Spleen (tissue), 11 donors: ENCODE measurements at regions not wholly inside any gene's neighbourhood (a gene's known extent, or its start where the extent isn't known, plus 50 kb on each side); places are given as distances from the start of the nearest gene placed in this dataset.

Experiments
- DNase-seq: peaks from one replicate; pipeline ENCODE4 v3.0.0-alpha.2; 2020
- H3K27ac ChIP-seq, 8 donors: fragments of 200-600 bp; sonication (generic) in 7 of 8; 1 replicate in 4 of 8; 2 replicates in 4 of 8; pipeline versions ENCODE4 v1.5.0 to v1.8.0; 2016 to 2021; ENCODE audit warnings: inconsistent platforms in 4 of 8, mild to moderate bottlenecking in 4 of 8, moderate library complexity in 1 of 8
- H3K27me3 ChIP-seq, 7 donors: fragments of 200-600 bp; sonication (generic) in 6 of 7; replicated peaks in 1 of 7; 1 replicate in 4 of 7; 2 replicates in 3 of 7; pipeline versions ENCODE4 v1.5.0 to v1.8.0; 2016 to 2021; ENCODE audit warnings: inconsistent platforms in 3 of 7, mild to moderate bottlenecking in 1 of 7
- H3K36me3 ChIP-seq, 6 donors: fragments of 200-600 bp; sonication (generic) in 5 of 6; 1 replicate in 4 of 6; 2 replicates in 2 of 6; pipeline versions ENCODE4 v1.5.0 to v1.8.0; 2016 to 2021; ENCODE audit warnings: inconsistent platforms in 2 of 6
- H3K4me1 ChIP-seq, 6 donors: fragments of 200-600 bp; sonication (generic) in 5 of 6; 1 replicate in 3 of 6; 2 replicates in 3 of 6; pipeline versions ENCODE4 v1.5.0 to v1.8.0; 2016 to 2021; ENCODE audit warnings: inconsistent platforms in 3 of 6
- H3K4me3 ChIP-seq, 8 donors: fragments of 200-600 bp; sonication (generic) in 7 of 8; 1 replicate in 4 of 8; 2 replicates in 4 of 8; pipeline versions ENCODE4 v1.5.0 to v1.8.0; 2016 to 2021; ENCODE audit warnings: inconsistent platforms in 4 of 8, mild to moderate bottlenecking in 4 of 8, moderate library complexity in 2 of 8
- H3K9me3 ChIP-seq, 8 donors: fragments of 200-600 bp; sonication (generic) in 7 of 8; 1 replicate in 4 of 8; 2 replicates in 4 of 8; pipeline versions ENCODE4 v1.5.0 to v1.8.0; 2016 to 2021; ENCODE audit warnings: inconsistent platforms in 4 of 8
- CTCF ChIP-seq, 11 experiments: fragments of 200-600 bp in 7 of 11; fragments of 450-650 bp in 4 of 11; sonication (generic) in 4 of 11; IDR thresholded peaks in 8 of 11; conservative IDR thresholded peaks in 3 of 11; 1 replicate in 7 of 11; 2 replicates in 4 of 11; pipeline versions ENCODE4 v1.4.0 to v1.8.0; 2016 to 2021; ENCODE audit warnings: antibody characterized with exemption in 11 of 11, inconsistent platforms in 4 of 11, mild to moderate bottlenecking in 1 of 11
- POLR2A ChIP-seq, 3 donors: fragments of 450-650 bp; IDR thresholded peaks; one replicate each; pipeline ENCODE4 v1.5.1; 2017; ENCODE audit warnings: antibody characterized with exemption in 3 of 3, mild to moderate bottlenecking in 1 of 3
- POLR2AphosphoS5 ChIP-seq, 3 donors: sonication (generic); formaldehyde crosslinking; IDR thresholded peaks; one replicate each; pipeline ENCODE4 v1.5.1; 2017; ENCODE audit warnings: antibody characterized with exemption in 3 of 3
- WGBS, 5 donors: extraction: QIAGEN DNeasy Blood & Tissue Kit in 3 of 5; methylation state at CpG; one replicate each; pipeline versions ENCODE4 v1.1.5 to v1.1.7; 2013 to 2018; 5-methylcytosine and 5-hydroxymethylcytosine counted together
- intact Hi-C: fragments of 100-400 bp; cut with DNase I; formaldehyde crosslinking; loops from one replicate; pipeline ENCODE4 v1.15.0; 2023; ENCODE audit warnings: low total_unique reads
- donor health status: healthy with polysubstance abuse.
- donor health status: DM: no; HTN: no; CAD: no; lungs with moderate emphysema.
- donor health status: DM: no; HTN: no; CAD: no.
- donor health status: Bipolar disorder and iron deficiency.
- donor health status: healthy.
- donor health status: DM: no; HTN: no; CAD: no.
- donor health status: DM: yes; HTN: yes; CAD: no.

DNA sequence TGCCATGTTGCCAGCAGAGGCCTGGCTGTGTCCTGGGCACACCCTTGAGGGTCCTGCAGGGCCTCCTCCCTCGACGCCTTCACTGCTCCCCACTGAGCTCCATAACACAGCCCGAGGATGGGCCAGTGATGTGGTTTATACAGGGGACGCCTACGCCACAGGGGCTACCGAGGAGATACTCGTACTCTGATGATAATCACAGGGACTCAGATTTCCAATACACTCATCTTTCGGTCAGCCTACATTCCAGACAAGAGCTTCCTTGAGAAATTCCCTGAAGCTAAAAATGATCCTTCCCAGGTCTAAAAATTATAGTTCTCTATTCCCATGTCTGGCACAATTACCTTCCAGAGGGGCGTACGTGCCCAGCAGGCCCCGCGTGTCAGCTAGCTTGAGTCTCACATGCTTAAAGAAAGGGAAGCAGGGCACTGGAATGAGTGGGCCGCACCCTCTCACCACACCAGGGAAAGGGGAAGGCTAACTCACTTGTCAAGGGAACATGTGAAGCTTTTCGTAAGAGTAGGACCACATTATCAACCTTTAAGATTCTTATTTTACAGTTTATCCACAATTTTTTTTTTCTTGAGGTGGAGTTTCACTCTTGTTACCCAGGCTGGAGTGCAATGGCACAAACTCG lies 159.5 kb upstream of the NDUFV2 start:
- H3K27me3 ChIP-seq = peaks cover 0 to 4% (median 0%) of the 10 kb centered on the region in 7 donors
- no peak for DNase-seq
- H3K4me3 ChIP-seq = no peak overlapping the region
- WGBS, 5 donors = 76 to 95% (median 93%) methylated on average over 14 to 15 of the region's 15 CpGs
- H3K9me3 ChIP-seq = peaks cover 0 to 6% (median 0%) of the 10 kb centered on the region in 8 donors
- TF ChIP-seq CTCF (IDR thresholded peaks at IDR 0.05 in 8 of 11, conservative IDR thresholded peaks at IDR 0.05 in 3 of 11) = no peak
- TF ChIP-seq POLR2AphosphoS5 (IDR thresholded peaks at IDR 0.05) = no peak
- TF ChIP-seq POLR2A (IDR thresholded peaks at IDR 0.05) = no peak
- H3K4me1 ChIP-seq = peaks cover 0 to 12% (median 7%) of the 10 kb centered on the region in 6 donors
- H3K27ac ChIP-seq = no peak overlapping the region
- no peaks in the 10 kb centered on the region for H3K36me3 ChIP-seq
- intact Hi-C loops = no loop called here

- 79 to 88% (median 81%) methylated on average over 11 of the region's 11 CpGs for WGBS, 5 donors
- peaks cover 0 to 12% (median 7%) of the 10 kb centered on the region in 6 donors for H3K4me1 ChIP-seq
- peaks cover 0 to 6% (median 0%) of the 10 kb centered on the region in 8 donors for H3K9me3 ChIP-seq
- no peak for TF ChIP-seq POLR2A (IDR thresholded peaks at IDR 0.05)
- TF ChIP-seq CTCF (IDR thresholded peaks at IDR 0.05 in 8 of 11, conservative IDR thresholded peaks at IDR 0.05 in 3 of 11) = no peak
- no peak for TF ChIP-seq POLR2AphosphoS5 (IDR thresholded peaks at IDR 0.05)
- no peak overlapping the region for H3K4me3 ChIP-seq
- no peaks in the 10 kb centered on the region for H3K36me3 ChIP-seq
- intact Hi-C loops = no loop called here
- no peak for DNase-seq
- H3K27me3 ChIP-seq = peaks cover 0 to 4% (median 0%) of the 10 kb centered on the region in 7 donors
- no peak overlapping the region for H3K27ac ChIP-seq
Measured at GRCh38 chr18:8943900-8944870, 158.3 kb upstream of the NDUFV2 start.

- intact Hi-C loops = no loop called here
- Histone ChIP-seq H3K27me3 (peaks cover 0 to 2% (median 0%) of the 10 kb centered on the region in 7 donors), H3K4me1 (peaks cover 0 to 12% (median 7%) of the 10 kb centered on the region in 6 donors), H3K9me3 (peaks cover 0 to 6% (median 0%) of the 10 kb centered on the region in 8 donors), H3K4me3 (no peak overlapping the region), H3K36me3 (no peaks in the 10 kb centered on the region), H3K27ac (no peak overlapping the region)
- DNase-seq = no peak
- 32 to 49% (median 40%) methylated on average over 7 of the region's 7 CpGs for WGBS, 5 donors
- TF ChIP-seq POLR2AphosphoS5 (IDR thresholded peaks at IDR 0.05) = no peak
- no peak for TF ChIP-seq POLR2A (IDR thresholded peaks at IDR 0.05)
- no peak for TF ChIP-seq CTCF (IDR thresholded peaks at IDR 0.05 in 8 of 11, conservative IDR thresholded peaks at IDR 0.05 in 3 of 11)
Measured at GRCh38 chr18:8944871-8945245, 157.6 kb upstream of the NDUFV2 start.

- no peak for TF ChIP-seq POLR2A (IDR thresholded peaks at IDR 0.05)
- TF ChIP-seq POLR2AphosphoS5 (IDR thresholded peaks at IDR 0.05) = no peak
- no peak for TF ChIP-seq CTCF (IDR thresholded peaks at IDR 0.05 in 8 of 11, conservative IDR thresholded peaks at IDR 0.05 in 3 of 11)
- Histone ChIP-seq H3K27ac (no peak overlapping the region), H3K4me1 (peaks cover 0 to 12% (median 7%) of the 10 kb centered on the region in 6 donors), H3K4me3 (no peak overlapping the region), H3K9me3 (peaks cover 0 to 6% (median 0%) of the 10 kb centered on the region in 8 donors), H3K27me3 (no peaks in the 10 kb centered on the region), H3K36me3 (no peaks in the 10 kb centered on the region)
- no peak for DNase-seq
- 32 to 47% (median 39%) methylated on average over 2 of the region's 2 CpGs for WGBS, 5 donors
- intact Hi-C loops = no loop called here
Measured at GRCh38 chr18:8945514-8945913, 157.0 kb upstream of the NDUFV2 start.
